OCI-LY1 (cell line): ENCODE measurements at regions not wholly inside any gene's neighbourhood (a gene's known extent, or its start where the extent isn't known, plus 50 kb on each side); places are given as distances from the start of the nearest gene placed in this dataset.
A peak's percentile ranks its signal among the peaks of the same experiment; 100 is the strongest.

Source experiments
- H2AFZ ChIP-seq: fragments of 200-600 bp; sonication (generic), shearing (Covaris generic); 2 replicates; pipeline ENCODE4 v1.6.0; 2014; ENCODE audit warnings: antibody characterized with exemption, mild to moderate bottlenecking, low read length
- H3F3A ChIP-seq: fragments of 200-600 bp; sonication (generic), shearing (Covaris generic); 2 replicates; pipeline ENCODE4 v1.6.0; 2014; ENCODE audit warnings: mild to moderate bottlenecking, antibody characterized with exemption, low read length, moderate library complexity; ENCODE audit not compliant: insufficient read depth
- H3K27ac ChIP-seq: fragments of 200-600 bp; sonication (generic); 2 replicates; pipeline ENCODE4 v1.5.1; 2014; ENCODE audit warnings: low read length, mixed run types, mild to moderate bottlenecking, low read depth; ENCODE audit not compliant: poor library complexity, severe bottlenecking
- H3K27me3 ChIP-seq: fragments of 200-600 bp; sonication (generic); 2 replicates; pipeline ENCODE4 v1.6.0; 2014; ENCODE audit warnings: antibody characterized with exemption, mild to moderate bottlenecking, low read length, moderate library complexity; ENCODE audit not compliant: insufficient read depth
- H3K36me3 ChIP-seq: fragments of 200-600 bp; sonication (generic); 2 replicates; pipeline ENCODE4 v1.6.1; 2014; ENCODE audit warnings: mild to moderate bottlenecking, antibody characterized with exemption, low read length, moderate library complexity, mixed read lengths; ENCODE audit not compliant: insufficient read depth
- H3K4me1 ChIP-seq: fragments of 200-600 bp; sonication (generic); 2 replicates; pipeline ENCODE4 v1.5.1; 2014; ENCODE audit warnings: mild to moderate bottlenecking, low read length, moderate library complexity; ENCODE audit not compliant: insufficient read depth, severe bottlenecking
- H3K4me2 ChIP-seq: fragments of 200-600 bp; sonication (generic), shearing (Covaris generic); 2 replicates; pipeline ENCODE4 v1.6.1; 2014; ENCODE audit warnings: low read length
- H3K4me3 ChIP-seq: fragments of 200-600 bp; sonication (generic); 2 replicates; pipeline ENCODE4 v1.5.1; 2014; ENCODE audit warnings: low read length, low read depth, mild to moderate bottlenecking, mixed read lengths; ENCODE audit not compliant: poor library complexity, severe bottlenecking
- H3K79me2 ChIP-seq: fragments of 200-600 bp; shearing (Covaris generic); 2 replicates; pipeline ENCODE4 v1.6.1; 2016; ENCODE audit warnings: mixed run types, low read length, mixed read lengths; ENCODE audit not compliant: insufficient read depth
- H3K9ac ChIP-seq: fragments of 200-600 bp; sonication (generic), shearing (Covaris generic); 2 replicates; pipeline ENCODE4 v1.6.1; 2014; ENCODE audit warnings: mild to moderate bottlenecking, low read length, mixed read lengths
- H3K9me2 ChIP-seq: fragments of 200-600 bp; sonication (generic), shearing (Covaris generic); 2 replicates; pipeline ENCODE4 v1.6.1; 2014; ENCODE audit warnings: low read depth, mild to moderate bottlenecking, low read length, mixed read lengths
- H3K9me3 ChIP-seq: fragments of 200-600 bp; shearing (Covaris generic); 2 replicates; pipeline ENCODE4 v1.6.1; 2014; ENCODE audit warnings: low read length, mixed read lengths
- H4K20me1 ChIP-seq: fragments of 200-600 bp; sonication (generic), shearing (Covaris generic); 2 replicates; pipeline ENCODE4 v1.6.0; 2016; ENCODE audit warnings: mild to moderate bottlenecking, low read length; ENCODE audit not compliant: insufficient read depth
- EZH2 ChIP-seq: fragments of 200-600 bp; sonication (generic), shearing (Covaris generic); IDR thresholded peaks from 2 replicates; pipeline ENCODE4 v1.8.0; 2017; ENCODE audit warnings: borderline replicate concordance, mixed run types, mild to moderate bottlenecking, antibody characterized with exemption, low read length, moderate library complexity, mixed read lengths
- TF ChIP-seq, protein P1 (sequence below): fragments of 200-600 bp; sonication (generic), shearing (Covaris generic); IDR thresholded peaks from 2 replicates; pipeline ENCODE4 v1.5.1; 2017; ENCODE audit warnings: mild to moderate bottlenecking, antibody characterized with exemption, low read length, moderate library complexity, mixed read lengths

DNA sequence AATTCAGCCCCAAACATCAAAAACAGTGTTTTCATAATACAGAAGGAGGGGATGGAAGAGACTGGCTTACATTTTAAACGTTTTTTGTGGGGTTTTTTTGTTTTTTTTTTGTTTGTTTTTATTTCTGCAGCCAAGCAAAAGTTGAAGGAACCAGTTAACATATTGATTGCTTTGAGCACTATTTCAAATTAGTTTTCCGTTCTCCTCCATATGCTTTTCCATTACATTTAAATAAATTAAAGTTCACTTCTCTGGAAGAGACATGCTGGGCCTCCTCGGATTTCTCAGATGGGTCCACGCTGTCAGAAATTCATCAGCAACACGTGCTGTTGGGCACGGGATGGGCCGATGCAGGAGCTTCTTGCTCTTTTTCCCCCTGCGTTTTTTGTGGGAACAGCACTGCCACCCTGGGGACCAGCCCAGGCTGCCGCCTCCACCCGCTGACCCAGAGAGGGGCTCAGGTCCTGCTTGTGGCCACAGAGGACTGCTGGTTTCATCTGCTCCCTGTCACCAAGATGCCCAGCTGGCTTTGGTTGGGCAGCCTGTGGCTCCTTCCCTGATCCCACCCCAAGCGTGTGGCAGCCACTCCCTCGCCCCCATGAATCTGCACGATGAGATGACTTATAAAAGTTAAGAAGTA lies 67.7 kb upstream of the CHST15 start:
- no peaks in the 10 kb centered on the region for H3F3A ChIP-seq
- H3K27ac ChIP-seq, result no peak overlapping the region
- TF ChIP-seq, protein P1, sequence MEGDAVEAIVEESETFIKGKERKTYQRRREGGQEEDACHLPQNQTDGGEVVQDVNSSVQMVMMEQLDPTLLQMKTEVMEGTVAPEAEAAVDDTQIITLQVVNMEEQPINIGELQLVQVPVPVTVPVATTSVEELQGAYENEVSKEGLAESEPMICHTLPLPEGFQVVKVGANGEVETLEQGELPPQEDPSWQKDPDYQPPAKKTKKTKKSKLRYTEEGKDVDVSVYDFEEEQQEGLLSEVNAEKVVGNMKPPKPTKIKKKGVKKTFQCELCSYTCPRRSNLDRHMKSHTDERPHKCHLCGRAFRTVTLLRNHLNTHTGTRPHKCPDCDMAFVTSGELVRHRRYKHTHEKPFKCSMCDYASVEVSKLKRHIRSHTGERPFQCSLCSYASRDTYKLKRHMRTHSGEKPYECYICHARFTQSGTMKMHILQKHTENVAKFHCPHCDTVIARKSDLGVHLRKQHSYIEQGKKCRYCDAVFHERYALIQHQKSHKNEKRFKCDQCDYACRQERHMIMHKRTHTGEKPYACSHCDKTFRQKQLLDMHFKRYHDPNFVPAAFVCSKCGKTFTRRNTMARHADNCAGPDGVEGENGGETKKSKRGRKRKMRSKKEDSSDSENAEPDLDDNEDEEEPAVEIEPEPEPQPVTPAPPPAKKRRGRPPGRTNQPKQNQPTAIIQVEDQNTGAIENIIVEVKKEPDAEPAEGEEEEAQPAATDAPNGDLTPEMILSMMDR, result no peak
- no peak for TF ChIP-seq EZH2
- peaks cover 8% of the 10 kb centered on the region; the same call in 1 of the 2 replicates for H3K27me3 ChIP-seq
- no peak overlapping the region for H3K4me3 ChIP-seq
- H3K9me3 ChIP-seq, result no peaks in the 10 kb centered on the region
- H3K9ac ChIP-seq, result no peak overlapping the region
- no peaks in the 10 kb centered on the region for H4K20me1 ChIP-seq
- no peaks in the 10 kb centered on the region for H3K79me2 ChIP-seq
- H3K9me2 ChIP-seq, result no peaks in the 10 kb centered on the region
- H3K36me3 ChIP-seq, result no peaks in the 10 kb centered on the region; the same call in 1 of the 2 replicates
- H3K4me2 ChIP-seq, result no peak overlapping the region
- no peak overlapping the region for H2AFZ ChIP-seq
- H3K4me1 ChIP-seq, result peaks cover 21% of the 10 kb centered on the region

DNA sequence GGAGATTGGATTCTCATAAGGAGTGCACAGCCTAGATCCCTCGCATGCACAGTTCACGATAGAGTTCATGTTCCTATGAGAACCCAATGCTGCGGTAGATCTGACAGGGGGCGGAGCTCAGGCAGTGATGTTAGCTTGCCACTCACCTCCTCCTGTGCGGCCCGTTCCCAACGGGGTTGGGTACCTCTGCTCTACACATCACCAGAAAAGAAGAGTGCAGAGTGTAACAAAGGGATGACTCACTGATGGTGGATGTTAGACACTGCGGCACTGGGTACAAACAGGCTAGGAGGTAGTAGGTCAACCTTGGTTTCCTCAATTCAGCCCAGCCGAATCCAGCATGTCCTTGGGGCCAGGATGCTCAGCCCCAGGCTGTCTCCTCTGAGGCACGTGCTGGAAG lies 66.8 kb upstream of the CHST15 start:
- peaks cover 21% of the 10 kb centered on the region for H3K4me1 ChIP-seq
- H3K9ac ChIP-seq, result no peak overlapping the region
- H2AFZ ChIP-seq, result no peak overlapping the region
- no peak overlapping the region for H3K4me3 ChIP-seq
- TF ChIP-seq, protein P1, result no peak
- TF ChIP-seq EZH2, result no peak
- H3K79me2 ChIP-seq, result no peaks in the 10 kb centered on the region
- H3K9me2 ChIP-seq, result no peaks in the 10 kb centered on the region
- H3K36me3 ChIP-seq, result no peaks in the 10 kb centered on the region; the same call in 1 of the 2 replicates
- H3K27ac ChIP-seq, result no peak overlapping the region
- H3K27me3 ChIP-seq, result peaks cover 8% of the 10 kb centered on the region; the same call in 1 of the 2 replicates
- no peaks in the 10 kb centered on the region for H4K20me1 ChIP-seq
- H3K9me3 ChIP-seq, result no peaks in the 10 kb centered on the region
- no peaks in the 10 kb centered on the region for H3F3A ChIP-seq
- no peak overlapping the region for H3K4me2 ChIP-seq

DNA sequence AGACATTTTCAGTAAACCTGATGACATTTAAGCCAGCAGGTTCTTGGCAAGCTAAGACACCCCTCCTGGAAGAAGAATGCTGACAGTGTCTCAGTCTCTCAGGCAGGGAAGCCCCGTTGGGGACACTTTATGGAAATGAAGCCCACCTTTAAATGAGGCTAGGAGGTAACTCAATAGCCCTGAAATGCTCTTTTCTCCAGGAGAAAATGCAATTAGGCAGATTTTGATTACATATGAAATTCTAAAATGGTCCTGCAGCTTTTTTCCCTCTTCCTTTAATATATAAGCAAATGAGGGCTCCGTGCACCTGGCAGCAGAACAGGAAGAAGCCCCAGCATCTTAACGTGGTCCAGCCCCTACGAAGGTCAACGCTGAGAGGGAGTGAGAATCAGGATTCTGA lies 65.8 kb upstream of the CHST15 start:
- Histone ChIP-seq H3K9me2 (no peaks in the 10 kb centered on the region), H3K79me2 (no peaks in the 10 kb centered on the region), H3K4me3 (no peak overlapping the region), H3K9me3 (no peaks in the 10 kb centered on the region), H4K20me1 (no peaks in the 10 kb centered on the region), H3K27ac (no peak overlapping the region), H3K4me1 (peaks cover 21% of the 10 kb centered on the region), H3K27me3 (0 out of 2 replicates have a peak, but pooled peaks cover 8% of the 10 kb centered on the region), H3F3A (no peaks in the 10 kb centered on the region), H3K36me3 (no peaks in the 10 kb centered on the region), H2AFZ (no peak overlapping the region), H3K4me2 (peak overlapping the region; percentile 13; the same call in 1 of the 2 replicates), H3K9ac (no peak overlapping the region)
- TF ChIP-seq, protein P1, result no peak
- no peak for TF ChIP-seq EZH2
